ENCODE measurements at regions not wholly inside any gene's neighbourhood (a gene's known extent, or its start where the extent isn't known, plus 50 kb on each side); places are given as distances from the start of the nearest gene placed in this dataset.
"Not testable (repeated sequence)": the region's sequence is repeated elsewhere in the genome, so short reads cannot be mapped to it uniquely, and the experiment has no call there.

DNA sequence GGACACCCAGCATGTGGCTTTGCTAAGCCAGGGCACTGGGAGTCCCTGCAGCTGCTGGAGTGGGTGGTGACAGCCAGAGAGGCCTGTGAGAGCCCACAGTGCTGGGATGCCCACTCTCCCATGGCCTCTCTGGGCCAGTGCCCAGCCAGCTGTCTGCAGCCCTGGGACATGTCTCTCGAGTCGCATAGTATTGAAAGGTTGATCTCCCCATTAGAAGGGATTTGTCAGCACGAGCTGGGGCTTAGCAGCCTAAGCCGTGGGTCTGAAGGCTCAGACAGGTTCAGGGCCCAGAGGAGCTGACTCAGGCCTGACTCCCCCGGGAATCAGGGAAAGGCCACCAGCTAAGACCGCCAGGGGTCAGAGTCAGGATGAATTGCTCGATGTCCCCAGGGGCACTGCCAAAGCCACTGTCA is 53.5 kb downstream of the FOXD2 start:
- DNase-seq = no peak

DNA sequence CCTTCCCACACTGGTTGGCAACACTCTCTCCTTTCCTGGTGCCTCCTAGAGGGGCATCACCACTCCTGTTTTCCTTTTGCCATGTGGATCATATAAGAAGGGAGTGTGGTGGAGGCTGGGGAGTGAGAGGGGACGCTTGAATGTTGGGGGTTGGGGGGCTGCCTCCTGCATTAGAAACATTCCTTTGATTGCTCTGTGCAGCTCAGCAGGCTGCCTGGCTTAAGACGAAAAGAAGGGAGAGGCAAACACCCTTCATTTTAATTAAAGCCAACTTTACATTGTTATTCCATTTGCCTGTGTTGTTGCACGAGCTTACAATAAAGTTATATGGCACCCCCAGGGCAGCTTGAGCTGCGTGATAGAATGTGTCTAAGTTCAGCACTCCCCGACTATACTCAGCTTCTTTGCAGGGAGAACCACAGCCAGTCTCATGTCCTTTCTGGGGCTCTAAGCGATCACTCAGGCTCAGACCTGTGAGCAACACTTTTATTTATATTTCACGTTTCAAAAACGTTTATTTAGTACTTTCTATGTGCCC is 57.4 kb downstream of the FOXD2 start:
- no peak for DNase-seq

DNA sequence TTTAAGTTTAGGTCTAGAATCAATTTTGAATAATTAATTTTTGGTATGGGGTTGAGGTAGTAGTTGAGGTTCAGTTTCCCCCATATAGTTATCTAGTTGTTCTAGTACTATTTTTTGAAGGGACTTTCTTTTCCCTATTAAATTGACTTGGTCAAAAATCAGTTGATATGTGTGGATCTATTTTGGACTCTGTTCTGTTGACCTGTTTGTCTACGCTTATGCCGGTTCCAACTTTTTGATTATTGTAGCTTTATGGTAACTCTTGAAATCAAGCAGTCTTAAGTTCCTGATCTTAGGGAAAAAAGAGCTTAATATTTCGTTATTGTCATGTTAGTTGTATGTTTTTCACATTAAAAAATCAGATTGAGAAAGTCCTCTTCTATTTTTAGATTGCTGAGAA is 60.7 kb downstream of the FOXD2 start:
- DNase-seq = no peak

DNA sequence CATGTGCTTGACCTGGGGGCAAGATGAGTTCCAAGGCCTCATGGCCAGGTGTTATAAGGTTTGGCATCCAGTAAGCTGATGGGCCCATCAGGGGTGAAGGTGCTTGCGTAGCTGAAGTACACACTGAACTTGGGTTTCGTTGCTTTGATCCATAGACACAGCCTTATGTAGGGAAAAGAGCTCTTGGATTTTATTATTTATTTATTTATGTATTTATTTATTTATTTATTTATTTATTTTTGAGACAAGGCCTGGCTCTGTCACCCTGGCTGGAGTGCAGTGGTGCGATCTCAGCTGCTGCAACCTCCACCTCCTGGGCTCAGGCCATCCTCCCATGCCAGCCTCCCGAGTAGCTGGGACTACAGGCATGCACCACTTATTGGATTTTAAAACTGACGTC is 63.2 kb downstream of the FOXD2 start:
- no peak for DNase-seq

DNA sequence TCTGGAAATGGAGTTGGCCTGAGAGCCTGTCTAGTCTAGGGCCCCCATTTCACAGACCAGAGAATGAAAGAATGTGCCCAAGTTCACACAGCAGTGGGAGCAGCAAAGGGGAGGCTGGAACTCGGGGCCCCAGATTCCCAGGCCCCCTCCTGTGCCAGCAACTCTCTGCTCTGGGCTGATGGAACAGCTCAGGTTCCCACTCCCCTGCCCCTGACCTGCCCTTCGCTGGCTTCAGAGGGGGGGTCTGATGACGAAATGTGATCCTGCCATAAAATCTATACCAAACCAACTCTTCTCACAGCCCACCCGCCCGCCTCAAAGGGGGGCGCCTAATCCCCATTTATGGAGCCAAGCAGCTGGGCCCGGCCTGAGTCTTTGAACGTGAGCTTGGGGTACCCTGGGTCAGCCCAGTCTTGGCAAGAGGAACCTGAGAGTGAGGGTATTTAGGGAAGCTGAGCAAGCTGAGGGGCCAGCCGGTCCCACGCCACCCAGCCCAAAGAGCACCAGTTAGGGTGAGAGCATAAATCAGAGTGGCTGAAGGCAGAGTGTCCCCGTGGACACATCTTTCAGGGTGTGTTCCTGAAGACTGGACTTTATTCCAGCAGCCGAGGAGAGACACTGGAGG is 65.0 kb downstream of the FOXD2 start:
- DNase-seq = no peak

DNA sequence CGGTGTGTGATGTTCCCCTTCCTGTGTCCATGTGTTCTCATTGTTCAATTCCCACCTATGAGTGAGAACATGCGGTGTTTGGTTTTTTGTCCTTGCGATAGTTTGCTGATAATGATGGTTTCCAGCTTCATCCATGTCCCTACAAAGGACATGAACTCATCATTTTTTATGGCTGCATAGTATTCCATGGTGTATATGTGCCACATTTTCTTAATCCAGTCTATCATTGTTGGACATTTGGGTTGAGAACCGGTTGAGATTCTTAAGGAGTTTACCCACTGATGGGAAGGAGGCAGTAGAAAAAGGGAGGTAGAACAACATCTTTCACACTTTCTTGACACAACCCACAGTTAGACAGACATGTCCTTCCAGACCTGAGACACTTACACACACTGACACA is 67.0 kb downstream of the FOXD2 start:
- not testable (repeated sequence) for DNase-seq

DNA sequence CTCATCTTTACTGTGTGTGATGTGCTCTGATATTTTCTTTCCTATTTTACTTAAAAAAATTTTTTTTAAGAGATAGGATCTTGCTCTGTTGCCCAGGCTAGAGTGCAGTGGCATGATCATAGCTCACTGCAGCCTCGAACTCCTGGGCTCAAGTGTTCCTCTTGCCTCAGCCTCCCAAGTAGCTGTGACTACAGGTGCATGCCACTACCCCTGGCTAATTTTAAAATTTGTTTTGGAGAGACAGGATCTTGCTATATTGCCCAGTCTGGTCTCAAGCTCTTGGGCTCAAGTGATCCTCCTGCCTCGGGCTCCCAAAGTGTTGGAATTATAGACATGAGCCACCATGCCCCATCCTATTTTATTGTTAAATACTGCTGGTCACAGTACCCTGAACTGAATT is 67.4 kb downstream of the FOXD2 start:
- DNase-seq = no peak

DNA sequence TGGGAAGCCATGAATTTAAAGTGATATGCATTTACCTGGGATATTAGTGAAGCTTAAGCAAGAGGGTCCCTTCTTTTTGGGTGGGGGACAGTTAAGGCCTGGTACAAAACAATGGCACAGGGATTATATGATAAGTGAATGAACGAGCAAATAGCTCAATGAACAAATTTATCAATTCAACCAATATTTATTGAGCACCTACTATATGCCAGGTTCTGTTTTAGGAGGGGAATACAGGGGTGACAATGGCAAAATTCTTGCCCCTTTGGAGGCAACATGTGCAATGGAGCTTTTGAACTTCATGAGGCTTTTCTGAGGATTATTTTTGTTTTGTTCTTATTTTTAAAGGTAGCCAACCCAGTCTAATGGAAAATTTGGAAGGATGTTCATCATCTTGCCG is 68.2 kb downstream of the FOXD2 start:
- no peak for DNase-seq

DNA sequence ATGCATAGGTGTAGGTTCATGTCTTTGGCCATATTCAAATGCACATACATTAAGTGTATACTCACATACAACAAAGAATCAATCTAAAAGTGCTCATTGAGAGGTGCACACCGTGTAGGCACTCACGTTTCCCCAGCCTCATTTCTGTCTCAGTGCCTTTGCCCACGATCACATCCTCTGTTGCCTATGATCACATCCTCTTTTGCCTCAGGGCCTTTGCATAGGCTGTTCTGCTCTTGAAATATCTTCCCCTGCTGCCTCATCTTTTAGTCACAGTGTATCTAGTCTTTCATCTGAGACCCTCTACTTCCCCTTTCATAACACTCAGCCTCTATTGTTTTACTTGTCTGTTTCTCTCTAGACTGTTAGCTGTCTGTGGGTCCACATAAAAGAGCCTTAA is 69.3 kb downstream of the FOXD2 start:
- DNase-seq = no peak

DNA sequence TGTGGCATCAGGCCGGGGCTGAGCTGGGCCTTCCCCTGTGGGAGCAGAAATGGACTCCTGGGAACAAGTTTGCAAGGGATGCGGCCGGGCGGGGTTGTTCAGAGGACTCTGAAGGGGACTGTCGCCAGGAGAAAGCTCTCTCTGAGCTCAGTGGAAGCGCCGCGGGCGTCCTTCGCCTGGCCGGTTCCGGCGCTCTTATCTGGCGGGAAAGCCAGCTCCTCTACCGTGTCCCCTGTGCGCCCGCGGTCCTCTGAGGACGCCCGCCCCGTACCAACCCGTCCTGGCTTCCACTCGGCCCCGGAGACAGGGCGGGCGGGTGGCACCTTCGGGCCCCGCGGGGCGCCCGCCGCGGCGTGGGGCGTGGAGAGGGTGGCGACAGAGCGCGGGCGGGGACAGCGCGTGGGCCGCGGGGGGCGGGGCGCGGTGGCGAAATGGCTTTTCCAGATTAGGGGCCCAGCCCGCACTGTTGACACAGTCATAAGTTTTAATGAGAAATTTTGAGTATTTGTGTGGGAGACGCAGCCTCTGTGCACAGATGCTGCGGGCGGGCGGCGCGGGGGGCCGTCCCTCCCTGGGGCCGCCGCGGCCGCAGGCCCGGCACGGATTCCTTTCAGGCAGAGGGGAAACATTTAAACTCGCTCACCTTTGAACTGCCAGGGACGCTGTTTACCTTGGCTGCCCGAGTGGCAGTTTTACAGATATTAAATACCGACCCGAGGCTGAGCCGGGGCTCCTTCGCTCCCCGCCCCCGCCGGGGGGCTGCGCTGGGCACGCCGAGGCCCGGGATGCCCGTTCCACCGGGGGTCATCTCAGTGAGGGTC is 70.2 kb downstream of the FOXD2 start:
- no peak for DNase-seq

DNA sequence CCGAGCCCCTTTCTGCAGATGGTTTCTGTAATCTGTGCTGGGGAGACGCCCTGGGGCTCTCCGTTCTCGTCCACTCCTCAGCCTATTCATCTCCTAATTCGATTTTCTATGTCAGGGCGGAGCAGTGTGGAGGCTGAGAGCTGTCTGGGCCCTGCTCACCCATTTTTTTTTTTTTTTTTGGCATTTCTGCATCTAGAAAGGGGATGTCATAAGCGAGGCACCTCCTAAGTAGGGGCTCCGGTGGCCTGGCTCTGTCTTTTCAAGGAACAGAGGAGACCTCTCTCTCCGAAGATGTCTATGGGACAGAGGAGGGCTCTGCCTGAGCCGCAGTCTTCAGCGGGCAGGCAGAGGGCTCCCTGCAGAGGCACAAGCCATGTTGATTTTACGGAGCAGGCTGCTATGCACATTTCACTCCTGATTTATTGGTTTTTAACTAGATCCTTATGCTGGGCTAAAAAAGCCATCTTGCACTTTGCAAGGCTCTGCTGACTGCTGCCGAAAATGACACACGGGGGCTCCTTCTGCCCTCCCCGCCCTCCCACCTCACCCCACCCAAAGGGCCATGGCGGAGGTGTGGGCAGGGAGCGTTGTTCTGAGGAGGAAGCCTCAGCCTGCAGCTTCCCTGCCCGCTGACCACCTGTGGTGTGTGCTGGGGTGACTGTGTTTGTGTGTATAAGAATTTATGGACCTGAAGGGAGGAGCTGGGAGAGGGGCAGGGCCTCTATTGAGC is 71.0 kb downstream of the FOXD2 start:
- no peak for DNase-seq

DNA sequence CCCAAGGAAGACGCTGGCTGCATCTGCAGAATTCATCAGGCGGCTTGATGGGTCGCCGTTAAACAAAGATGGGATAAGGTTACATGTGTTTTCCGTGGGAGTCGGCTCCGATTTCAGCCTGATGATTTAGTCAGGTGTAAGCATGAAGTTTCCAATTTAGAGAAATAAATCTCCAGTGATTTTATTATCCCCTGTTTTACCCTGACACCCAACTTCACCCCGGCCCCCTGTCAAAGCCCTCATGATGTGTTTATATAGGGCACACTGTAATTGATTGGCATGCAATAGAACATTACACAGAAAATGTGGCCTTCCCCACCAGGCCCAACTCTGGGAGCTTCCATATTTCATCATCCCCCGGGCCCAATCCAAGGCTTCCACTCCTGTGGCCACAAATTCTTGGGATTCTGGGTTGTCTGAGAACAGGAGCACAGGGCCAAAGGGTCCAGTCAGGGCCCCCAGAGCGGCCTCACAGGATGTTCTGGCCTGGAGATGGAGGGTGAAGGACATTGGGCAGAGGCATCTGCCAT is 72.5 kb downstream of the FOXD2 start:
- no peak for DNase-seq

DNA sequence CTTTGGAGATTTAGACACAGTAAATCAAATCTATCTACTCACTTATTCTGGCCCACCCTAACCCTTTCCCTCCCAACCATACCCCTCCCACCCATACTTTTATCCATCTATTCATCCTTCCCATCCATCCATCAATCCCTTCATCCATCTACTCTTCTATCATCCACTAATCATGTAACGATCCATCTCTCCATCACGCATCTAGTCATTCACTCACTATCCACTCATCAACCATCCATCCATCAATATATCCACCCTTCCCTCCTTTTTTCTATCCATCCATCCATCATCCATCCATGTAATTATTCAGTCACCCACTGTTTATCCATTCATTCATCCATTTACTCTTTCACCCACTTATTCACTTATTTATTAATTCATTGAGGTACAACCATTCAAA is 74.0 kb downstream of the FOXD2 start:
- no peak for DNase-seq

DNA sequence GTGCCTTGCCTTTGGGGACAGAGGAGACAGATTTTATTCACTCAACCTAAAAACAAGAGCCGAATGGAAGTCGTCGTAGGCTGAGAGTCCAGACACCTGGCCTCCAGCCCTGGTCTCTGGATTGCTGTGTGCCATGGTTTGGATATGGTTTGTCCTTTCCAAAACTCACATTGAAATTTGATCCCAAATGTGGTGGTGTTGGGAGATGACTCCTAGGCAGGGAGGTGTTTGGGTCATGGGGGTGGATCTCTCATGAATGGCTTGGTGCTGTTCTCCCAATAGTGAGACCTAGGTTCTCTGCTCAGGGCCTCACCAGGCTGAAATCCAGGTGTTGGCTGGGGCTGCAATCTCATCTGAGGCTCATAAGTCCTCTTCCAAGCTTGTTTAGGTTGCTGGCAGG is 75.5 kb downstream of the FOXD2 start:
- DNase-seq = no peak

DNA sequence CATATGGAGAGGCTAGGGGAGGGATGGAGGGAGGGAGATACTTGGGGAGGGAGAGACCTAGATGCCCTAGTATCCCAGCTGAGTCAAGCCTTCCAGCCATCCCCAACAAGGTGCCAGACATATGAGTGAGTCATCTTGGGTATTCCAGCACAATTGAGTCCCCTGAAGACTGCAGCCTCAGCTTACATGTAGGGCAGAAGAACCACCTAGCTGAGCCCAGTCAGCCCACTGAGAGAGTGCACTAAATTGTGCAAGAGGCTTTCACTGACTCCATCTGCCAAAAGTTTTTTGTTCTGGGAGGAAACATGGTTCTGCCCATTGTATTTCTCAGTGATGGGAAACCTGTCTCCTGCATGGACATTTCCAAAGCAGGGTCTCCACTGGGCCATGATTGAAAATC is 76.4 kb downstream of the FOXD2 start:
- no peak for DNase-seq

DNA sequence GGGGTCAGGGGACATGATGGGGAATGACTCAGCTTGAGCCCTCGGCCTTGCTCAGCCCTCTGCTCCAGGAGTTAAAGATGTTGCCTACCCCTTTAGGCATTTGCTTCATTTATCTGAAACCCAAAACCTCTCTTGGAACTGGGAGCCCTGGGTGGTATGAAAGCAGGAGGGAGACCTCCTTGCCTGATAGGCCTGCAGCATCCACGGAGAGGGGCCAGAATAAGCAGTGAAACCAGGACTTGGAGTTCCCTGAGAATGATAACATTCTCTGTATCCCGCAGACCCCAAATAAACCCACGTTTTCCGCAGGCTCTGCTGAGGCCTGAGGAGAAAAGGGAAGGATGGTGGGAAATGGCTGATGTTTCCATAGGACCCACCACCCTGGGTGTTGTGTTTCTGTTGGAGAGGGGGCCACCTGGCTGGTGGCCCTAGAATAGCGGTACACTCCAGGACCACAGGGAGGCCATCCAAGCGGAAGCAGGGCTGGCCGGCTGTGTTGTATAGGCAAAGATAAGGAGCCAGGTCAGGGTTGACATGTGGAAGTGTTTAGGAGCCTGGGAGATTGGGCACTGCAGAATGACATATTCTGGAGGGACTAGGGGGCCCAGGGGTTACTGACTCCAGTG is 77.4 kb downstream of the FOXD2 start:
- DNase-seq = no peak

DNA sequence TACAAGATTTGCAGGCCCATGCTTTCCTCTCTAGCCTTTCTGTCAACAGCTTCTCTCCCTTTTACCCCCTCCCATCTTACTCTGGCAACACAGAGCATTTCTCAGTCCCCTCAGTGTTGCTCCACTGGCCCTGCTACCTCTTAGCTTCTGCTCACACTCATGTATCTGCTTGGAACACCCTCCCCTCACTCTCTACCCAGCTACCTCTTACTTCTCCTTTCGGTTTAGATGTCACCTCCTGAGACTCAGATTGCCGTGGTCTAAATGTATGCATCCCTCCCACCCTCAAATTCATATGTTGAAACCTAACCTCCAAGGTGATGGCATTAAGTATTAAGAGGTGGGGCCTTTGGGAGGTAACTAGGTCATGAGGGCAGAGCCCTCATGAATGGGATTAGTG is 80.1 kb downstream of the FOXD2 start:
- no peak for DNase-seq

DNA sequence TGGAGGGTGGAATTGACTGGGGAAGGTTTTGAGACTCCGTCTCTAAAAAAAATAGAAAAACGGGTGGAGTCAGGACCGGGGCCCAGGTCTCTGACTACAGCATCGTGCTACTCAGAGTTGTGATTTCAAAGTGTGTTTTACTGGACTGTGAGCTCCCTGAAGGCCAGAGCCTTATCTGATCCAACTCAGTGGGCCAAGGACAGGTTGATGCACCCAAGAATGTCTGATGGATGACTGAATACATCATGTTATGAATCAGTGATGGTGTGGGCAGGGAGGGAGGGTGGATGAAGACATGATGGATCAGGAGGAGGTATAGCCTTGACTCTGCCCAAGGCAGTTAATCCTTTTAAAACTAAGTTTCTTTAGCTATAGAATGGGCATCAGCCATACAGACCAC is 81.6 kb downstream of the FOXD2 start:
- DNase-seq = no peak

DNA sequence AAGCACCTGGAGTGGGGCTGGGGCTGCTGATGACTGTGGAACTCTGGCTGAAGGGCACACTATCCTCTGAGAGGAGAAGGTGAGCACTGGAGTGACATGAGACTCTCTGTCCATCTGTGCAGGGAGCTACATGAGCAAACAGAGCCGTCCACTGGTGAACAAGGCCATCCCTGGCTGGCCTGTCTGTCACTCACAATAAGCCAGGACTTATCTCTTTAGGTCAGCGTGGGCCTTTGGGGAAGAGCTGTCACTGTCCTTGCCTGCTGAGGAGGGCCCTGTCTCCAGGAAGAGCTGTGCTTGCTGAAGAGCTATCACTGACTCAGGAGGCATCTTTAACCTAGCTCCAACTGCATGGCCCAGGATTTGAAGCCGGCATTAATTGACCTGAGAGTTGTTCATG is 82.1 kb downstream of the FOXD2 start:
- DNase-seq = no peak

DNA sequence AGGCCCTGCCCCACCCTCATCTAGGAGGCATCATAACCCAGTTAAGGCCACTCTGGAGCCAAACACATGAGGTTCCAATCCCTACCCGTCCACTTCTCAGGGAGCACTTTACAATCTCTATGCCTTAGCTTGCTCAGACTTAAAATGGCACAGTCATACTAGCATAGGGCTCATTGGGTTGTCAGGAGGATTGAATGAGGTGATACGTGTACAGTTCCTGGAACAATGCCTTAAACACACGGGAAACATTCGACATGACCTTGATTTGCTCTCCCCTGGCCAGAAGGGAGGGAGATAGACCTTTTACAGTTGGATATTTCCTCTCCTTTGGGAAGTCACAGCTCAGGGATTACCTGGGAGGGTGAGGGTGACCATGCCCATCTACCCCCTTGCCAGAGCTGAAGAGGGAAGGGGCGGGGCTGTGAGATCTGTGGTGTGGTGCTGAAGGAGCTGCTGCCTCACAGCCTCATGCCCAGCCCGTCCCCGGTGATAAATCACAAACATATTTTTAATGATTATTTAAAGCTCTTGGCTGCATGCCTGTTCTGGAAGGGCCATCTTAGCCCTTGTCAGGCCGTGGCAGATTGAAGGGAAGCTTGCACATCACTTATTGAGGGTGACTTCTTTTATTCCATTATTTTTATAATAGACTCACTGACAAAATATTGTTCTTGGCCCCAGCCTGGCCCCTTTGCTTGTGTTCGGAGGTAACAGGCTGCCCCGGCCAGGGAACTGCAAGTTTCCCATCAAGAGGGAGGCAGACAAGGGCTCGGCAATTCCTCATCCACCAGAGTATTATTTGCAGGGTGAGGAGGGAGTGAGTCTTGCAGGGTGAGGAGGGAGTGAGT is 83.4 kb downstream of the FOXD2 start:
- DNase-seq = no peak

DNA sequence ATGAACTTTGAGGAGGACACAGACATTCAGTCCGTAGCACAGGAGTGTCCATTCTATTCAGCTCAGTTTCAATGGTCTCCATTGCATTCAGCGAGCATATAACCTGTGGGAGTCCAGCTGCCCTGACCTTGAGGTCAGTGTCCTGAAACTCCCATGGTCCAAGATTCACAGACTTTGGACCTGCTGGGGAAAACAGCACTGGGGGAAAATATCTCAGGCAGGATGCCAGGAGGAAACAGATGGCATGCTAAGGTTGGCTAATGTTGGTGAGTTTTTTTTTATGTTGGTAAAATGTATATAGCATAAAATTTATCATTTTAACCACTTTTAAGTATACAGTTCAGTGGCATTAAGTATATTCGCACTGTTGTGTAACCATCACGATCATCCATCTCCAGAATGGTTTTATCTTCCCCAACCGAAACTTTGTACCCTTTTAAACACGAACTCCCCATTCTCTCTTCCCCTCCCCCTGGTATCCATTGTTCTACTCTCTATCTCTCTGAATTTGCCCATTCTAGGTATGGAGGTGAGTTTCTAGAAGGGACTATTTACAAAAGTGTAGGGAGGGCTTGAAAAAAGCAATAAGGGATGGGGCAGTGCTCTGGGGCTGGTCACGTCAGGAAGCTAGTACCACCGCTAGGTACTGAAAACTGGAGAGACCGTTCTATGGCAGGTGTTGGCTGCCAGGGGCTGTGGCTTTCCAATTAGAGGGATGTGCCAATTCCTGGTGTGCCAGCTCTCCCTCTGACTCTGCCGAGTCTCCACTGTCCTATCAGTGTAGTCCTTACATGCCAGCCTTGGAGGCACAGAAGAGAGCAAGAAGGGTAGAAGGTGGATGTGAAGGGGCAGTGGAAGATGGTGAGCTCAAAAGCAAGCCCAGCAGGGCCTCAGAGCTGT is 85.3 kb downstream of the FOXD2 start:
- DNase-seq = no peak

Measured in CD4-positive, alpha-beta T cell treated with Interleukin-17A for 1 hour (primary cell).